OCI-LY7 (cell line): ENCODE measurements at regions not wholly inside any gene's neighbourhood (a gene's known extent, or its start where the extent isn't known, plus 50 kb on each side); places are given as distances from the start of the nearest gene placed in this dataset.

Source experiments
- EZH2phosphoT487 ChIP-seq: fragments of 200-600 bp; sonication (generic); IDR thresholded peaks from 2 replicates; pipeline ENCODE4 v1.6.1; 2018; ENCODE audit warnings: low read depth, borderline replicate concordance, mild to moderate bottlenecking, mixed run types, antibody characterized with exemption, low read length, moderate library complexity, mixed read lengths
- TF ChIP-seq, protein P1 (sequence below): fragments of 200-600 bp; sonication (generic); conservative IDR thresholded peaks from 2 replicates; pipeline ENCODE4 v1.5.1; 2014; ENCODE audit warnings: mild to moderate bottlenecking, antibody characterized with exemption, low read length, moderate library complexity, mixed read lengths

DNA sequence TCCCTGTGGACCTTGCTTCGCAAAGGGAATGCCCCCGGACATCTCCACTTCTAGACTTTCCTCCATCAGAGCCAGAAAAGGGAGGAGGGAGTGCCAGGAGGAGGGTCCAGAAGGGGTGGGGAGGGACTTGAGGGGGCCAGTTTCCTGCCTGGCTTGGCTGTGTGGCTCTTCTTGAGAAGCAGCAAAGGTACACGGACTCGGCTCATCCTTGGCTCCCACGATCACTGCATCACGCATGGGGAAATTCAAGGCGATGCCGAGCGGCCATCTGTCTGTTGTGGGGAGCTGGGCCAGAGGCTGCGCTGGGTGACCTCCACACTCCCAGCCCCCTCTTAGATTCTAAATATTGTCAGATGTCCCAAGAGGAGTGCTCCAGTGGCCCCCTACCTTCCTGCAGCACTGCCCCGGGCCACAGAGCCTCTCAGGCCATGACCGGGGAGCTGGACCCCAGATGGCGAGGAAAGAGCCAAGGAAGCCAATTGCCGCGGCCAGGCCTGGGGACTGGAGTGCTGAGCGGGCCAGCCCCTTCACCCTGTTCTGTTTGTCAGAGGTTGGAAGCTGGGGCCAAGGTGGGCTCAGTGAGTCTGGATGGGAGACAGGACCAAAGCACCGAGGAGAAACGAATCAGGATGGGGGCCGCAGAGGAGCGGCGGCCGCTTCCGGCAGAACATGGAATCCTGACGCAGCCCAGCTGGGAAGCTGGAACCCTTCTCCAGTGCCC lies 104.5 kb downstream of the RBFOX3 start:
- TF ChIP-seq, protein P1, sequence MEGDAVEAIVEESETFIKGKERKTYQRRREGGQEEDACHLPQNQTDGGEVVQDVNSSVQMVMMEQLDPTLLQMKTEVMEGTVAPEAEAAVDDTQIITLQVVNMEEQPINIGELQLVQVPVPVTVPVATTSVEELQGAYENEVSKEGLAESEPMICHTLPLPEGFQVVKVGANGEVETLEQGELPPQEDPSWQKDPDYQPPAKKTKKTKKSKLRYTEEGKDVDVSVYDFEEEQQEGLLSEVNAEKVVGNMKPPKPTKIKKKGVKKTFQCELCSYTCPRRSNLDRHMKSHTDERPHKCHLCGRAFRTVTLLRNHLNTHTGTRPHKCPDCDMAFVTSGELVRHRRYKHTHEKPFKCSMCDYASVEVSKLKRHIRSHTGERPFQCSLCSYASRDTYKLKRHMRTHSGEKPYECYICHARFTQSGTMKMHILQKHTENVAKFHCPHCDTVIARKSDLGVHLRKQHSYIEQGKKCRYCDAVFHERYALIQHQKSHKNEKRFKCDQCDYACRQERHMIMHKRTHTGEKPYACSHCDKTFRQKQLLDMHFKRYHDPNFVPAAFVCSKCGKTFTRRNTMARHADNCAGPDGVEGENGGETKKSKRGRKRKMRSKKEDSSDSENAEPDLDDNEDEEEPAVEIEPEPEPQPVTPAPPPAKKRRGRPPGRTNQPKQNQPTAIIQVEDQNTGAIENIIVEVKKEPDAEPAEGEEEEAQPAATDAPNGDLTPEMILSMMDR, result no peak
- no peak for TF ChIP-seq EZH2phosphoT487
